HEK293 (cell line): ENCODE measurements at regions not wholly inside any gene's neighbourhood (a gene's known extent, or its start where the extent isn't known, plus 50 kb on each side); places are given as distances from the start of the nearest gene placed in this dataset.

ENCODE experiments used
- CTCF ChIA-PET: fragments of 350-600 bp; formaldehyde crosslinking; extraction: SDS; loops from one replicate; lab custom pipeline; 2021; ENCODE audit warnings: antibody characterized with exemption; lab: Yijun Ruan, JAX
- POLR2A ChIA-PET: fragments of 300-600 bp; formaldehyde crosslinking; extraction: SDS; loops from one replicate; lab custom pipeline; 2020; ENCODE audit warnings: antibody characterized with exemption, inconsistent platforms; lab: Yijun Ruan, JAX
- H3K27ac ChIP-seq: fragments of 200-500 bp; sonication (Bioruptor generic); 2 replicates; pipeline ENCODE4 v1.5.1; 2014; ENCODE audit warnings: low read depth, low read length, control low read depth, inconsistent platforms; ENCODE audit errors: extremely low read depth
- H3K36me3 ChIP-seq, 2 experiments: fragments of 200-500 bp in 1 of 2; sonication (Bioruptor generic) in 1 of 2; 1 replicate in 1 of 2; 2 replicates in 1 of 2; pipeline ENCODE4 v1.5.1; 2014 to 2017; ENCODE audit warnings: inconsistent platforms in 2 of 2, low read length in 2 of 2; ENCODE audit not compliant: control insufficient read depth in 2 of 2, insufficient read depth in 1 of 2
- H3K4me1 ChIP-seq: fragments of 200-500 bp; sonication (Bioruptor generic); 2 replicates; pipeline ENCODE4 v1.5.1; 2014; ENCODE audit warnings: mild to moderate bottlenecking, low read length, inconsistent platforms; ENCODE audit not compliant: control insufficient read depth, insufficient read depth
- H3K4me3 ChIP-seq: 2 replicates; pipeline ENCODE4 v1.5.1; 2011; ENCODE audit warnings: low read depth, mild to moderate bottlenecking, control low read depth, low read length, moderate library complexity
- H3K9me3 ChIP-seq: fragments of 200-500 bp; sonication (Bioruptor generic); 2 replicates; pipeline ENCODE4 v1.5.1; 2014; ENCODE audit warnings: low read depth, low read length, inconsistent platforms; ENCODE audit not compliant: control insufficient read depth, insufficient read depth
- BCL11B ChIP-seq: fragments of 450-650 bp; formaldehyde crosslinking; IDR thresholded peaks from 2 replicates; pipeline ENCODE4 v1.5.1; 2016; ENCODE audit warnings: low read depth, missing biosample characterization, missing genetic modification characterization
- KLF10 ChIP-seq: fragments of 450-650 bp; IDR thresholded peaks from 2 replicates; pipeline ENCODE4 v1.5.1; 2018; ENCODE audit warnings: missing biosample characterization, mild to moderate bottlenecking, missing genetic modification characterization
- KLF9 ChIP-seq: fragments of 450-650 bp; formaldehyde crosslinking; IDR thresholded peaks from 2 replicates; pipeline ENCODE4 v1.5.1; 2016; ENCODE audit warnings: missing biosample characterization, missing genetic modification characterization, low read depth
- REST ChIP-seq: fragments of 450-650 bp; formaldehyde crosslinking; IDR thresholded peaks from 2 replicates; pipeline ENCODE4 v1.5.1; 2016; ENCODE audit warnings: missing biosample characterization, missing genetic modification characterization
- TCF7L2 ChIP-seq: IDR thresholded peaks from 2 replicates; pipeline ENCODE4 v1.6.1; 2011; ENCODE audit warnings: low read depth, mild to moderate bottlenecking, inconsistent platforms, low read length, moderate library complexity, borderline replicate concordance
- ZBTB10 ChIP-seq: fragments of 450-650 bp; formaldehyde crosslinking; IDR thresholded peaks from 2 replicates; pipeline ENCODE4 v1.5.1; 2016; ENCODE audit warnings: missing biosample characterization, missing genetic modification characterization
- ZFP69B ChIP-seq: fragments of 450-650 bp; formaldehyde crosslinking; IDR thresholded peaks from 2 replicates; pipeline ENCODE4 v1.5.1; 2016; ENCODE audit warnings: missing biosample characterization, missing genetic modification characterization
- ZNF138 ChIP-seq: fragments of 450-650 bp; formaldehyde crosslinking; IDR thresholded peaks from 2 replicates; pipeline ENCODE4 v1.5.1; 2016; ENCODE audit warnings: missing biosample characterization, missing genetic modification characterization, borderline replicate concordance
- ZNF221 ChIP-seq: fragments of 450-650 bp; formaldehyde crosslinking; IDR thresholded peaks from 2 replicates; pipeline ENCODE4 v1.5.1; 2017; ENCODE audit warnings: missing biosample characterization, missing genetic modification characterization, borderline replicate concordance
- ZNF274 ChIP-seq, 2 experiments: fragments of 200-500 bp in 1 of 2; fragments of 450-650 bp in 1 of 2; sonication (Bioruptor generic) in 1 of 2; formaldehyde crosslinking in 1 of 2; IDR thresholded peaks; 2 replicates each; pipeline versions ENCODE4 v1.5.1 to v1.6.1; 2014 to 2016; ENCODE audit warnings: borderline replicate concordance in 1 of 2, inconsistent platforms in 1 of 2, low read length in 1 of 2, missing biosample characterization in 1 of 2, missing genetic modification characterization in 1 of 2
- ZNF354C ChIP-seq: fragments of 450-650 bp; formaldehyde crosslinking; IDR thresholded peaks from 2 replicates; pipeline ENCODE4 v1.5.1; 2016; ENCODE audit warnings: missing biosample characterization, missing genetic modification characterization, low read depth, borderline replicate concordance
- ZNF362 ChIP-seq: fragments of 450-650 bp; formaldehyde crosslinking; IDR thresholded peaks from 2 replicates; pipeline ENCODE4 v1.5.1; 2016; ENCODE audit warnings: missing biosample characterization, missing genetic modification characterization
- ZNF394 ChIP-seq: fragments of 450-650 bp; formaldehyde crosslinking; IDR thresholded peaks from 2 replicates; pipeline ENCODE4 v1.5.1; 2016; ENCODE audit warnings: missing biosample characterization, missing genetic modification characterization, mild to moderate bottlenecking, moderate library complexity, borderline replicate concordance
- ZNF404 ChIP-seq: fragments of 450-650 bp; formaldehyde crosslinking; IDR thresholded peaks from 2 replicates; pipeline ENCODE4 v1.5.1; 2017; ENCODE audit warnings: missing biosample characterization, missing genetic modification characterization
- ZNF423 ChIP-seq: fragments of 450-650 bp; formaldehyde crosslinking; IDR thresholded peaks from 2 replicates; pipeline ENCODE4 v1.5.1; 2016; ENCODE audit warnings: missing biosample characterization, missing genetic modification characterization
- ZNF610 ChIP-seq: fragments of 450-650 bp; formaldehyde crosslinking; IDR thresholded peaks from 2 replicates; pipeline ENCODE4 v1.5.1; 2016; ENCODE audit warnings: missing biosample characterization, missing genetic modification characterization, borderline replicate concordance
- ZNF626 ChIP-seq: fragments of 450-650 bp; sonication (Bioruptor Pico); formaldehyde crosslinking; IDR thresholded peaks from 2 replicates; pipeline ENCODE4 v1.5.1; 2018; ENCODE audit warnings: missing biosample characterization, missing genetic modification characterization, inconsistent platforms
- ZNF629 ChIP-seq: fragments of 450-650 bp; formaldehyde crosslinking; IDR thresholded peaks from 2 replicates; pipeline ENCODE4 v1.5.1; 2017; ENCODE audit warnings: missing biosample characterization, missing genetic modification characterization
- ZNF701 ChIP-seq: fragments of 450-650 bp; formaldehyde crosslinking; IDR thresholded peaks from 2 replicates; pipeline ENCODE4 v1.5.1; 2016; ENCODE audit warnings: missing biosample characterization, missing genetic modification characterization
- ZSCAN23 ChIP-seq: fragments of 450-650 bp; formaldehyde crosslinking; IDR thresholded peaks from 2 replicates; pipeline ENCODE4 v1.5.1; 2016; ENCODE audit warnings: missing biosample characterization, missing genetic modification characterization
- ZSCAN30 ChIP-seq: fragments of 450-650 bp; IDR thresholded peaks from 2 replicates; pipeline ENCODE4 v1.5.1; 2018; ENCODE audit warnings: missing biosample characterization, mild to moderate bottlenecking, missing genetic modification characterization, moderate library complexity
- ZSCAN4 ChIP-seq: fragments of 450-650 bp; formaldehyde crosslinking; IDR thresholded peaks from 2 replicates; pipeline ENCODE4 v1.5.1; 2017; ENCODE audit warnings: missing biosample characterization, missing genetic modification characterization

GRCh38 chr1:172900376-172900997 is 150.3 kb downstream of the TNFSF18 start (continued):
- TF ChIP-seq REST (tag by site-specific recombination) (no peak), ZNF362 (tag by site-specific recombination) (no peak), ZSCAN30 (tag by site-specific recombination) (no peak), ZNF610 (tag by site-specific recombination) (no peak), KLF9 (tag by site-specific recombination) (no peak)

GRCh38 chr1:172902200-172902599 is 148.5 kb downstream of the TNFSF18 start:
- ChIA-PET POLR2A (no interaction called here), CTCF (no interaction called here)
- Histone ChIP-seq H3K27ac (no peak overlapping the region), H3K36me3 (no peaks in the 10 kb centered on the region), H3K9me3 (no peaks in the 10 kb centered on the region), H3K4me1 (no peaks in the 10 kb centered on the region), H3K4me3 (no peak overlapping the region)
- no peak for TF ChIP-seq TCF7L2
- no peak for TF ChIP-seq ZSCAN30 (tag by site-specific recombination)
- no peak for TF ChIP-seq ZFP69B (tag by site-specific recombination)
- TF ChIP-seq ZNF138, result no peak
- no peak for TF ChIP-seq KLF10 (tag by site-specific recombination)
- no peak for TF ChIP-seq ZNF423 (tag by site-specific recombination)
- TF ChIP-seq ZNF221 (tag by site-specific recombination), result no peak
- TF ChIP-seq ZNF404 (tag by site-specific recombination), result no peak
- TF ChIP-seq ZBTB10, result no peak
- no peak for TF ChIP-seq REST (tag by site-specific recombination)
- TF ChIP-seq ZNF629 (tag by site-specific recombination), result no peak
- no peak for TF ChIP-seq ZNF354C
- TF ChIP-seq BCL11B (tag by site-specific recombination), result no peak
- TF ChIP-seq ZNF274 (IDR thresholded peaks at IDR 0.05; ENCODE audit: low read length), result no peak
- no peak for TF ChIP-seq ZNF274 (tag by site-specific recombination; IDR thresholded peaks at IDR 0.05; ENCODE audit: borderline replicate concordance)
- TF ChIP-seq ZSCAN4 (tag by site-specific recombination), result no peak
- TF ChIP-seq ZNF394 (tag by site-specific recombination), result no peak
- TF ChIP-seq KLF9 (tag by site-specific recombination), result no peak
- TF ChIP-seq ZNF626 (tag by site-specific recombination), result no peak
- no peak for TF ChIP-seq ZSCAN23 (tag by site-specific recombination)
- no peak for TF ChIP-seq ZNF701
